CD4-positive, alpha-beta memory T cell (primary cell): ENCODE measurements at regions not wholly inside any gene's neighbourhood (a gene's known extent, or its start where the extent isn't known, plus 50 kb on each side); places are given as distances from the start of the nearest gene placed in this dataset.
"Not testable (repeated sequence)": the region's sequence is repeated elsewhere in the genome, so short reads cannot be mapped to it uniquely, and the experiment has no call there.

Experiments used
- CTCF ChIA-PET: fragments of 350-600 bp; sonication (Branson Sonifier 250); formaldehyde crosslinking; loops from one replicate; lab custom pipeline; 2021; ENCODE audit warnings: inconsistent platforms; ENCODE audit not compliant: partially characterized antibody; lab: Charles Lee
- POLR2A ChIA-PET: fragments of 350-600 bp; sonication (Branson Sonifier 250); formaldehyde crosslinking; loops from one replicate; lab custom pipeline; 2021; ENCODE audit not compliant: partially characterized antibody; lab: Charles Lee
- DNase-seq, 5 donors: peaks; one replicate each; pipeline versions ENCODE4 v3.0.0 to v3.0.0-alpha.2; 2020 to 2022; ENCODE audit warnings: mixed read lengths in 1 of 5
- H3K27ac ChIP-seq: one replicate; pipeline ENCODE4 v1.7.0; 2013; ENCODE audit warnings: low read depth, low read length
- H3K27me3 ChIP-seq: 2 replicates; pipeline ENCODE4 v1.7.0; 2013; ENCODE audit warnings: mild to moderate bottlenecking, low read length, moderate library complexity; ENCODE audit not compliant: insufficient read depth
- H3K36me3 ChIP-seq: 2 replicates; pipeline ENCODE4 v1.7.0; 2013; ENCODE audit warnings: mild to moderate bottlenecking, low read length, moderate library complexity; ENCODE audit not compliant: insufficient read depth
- H3K4me1 ChIP-seq: 2 replicates; pipeline ENCODE4 v1.7.0; 2013; ENCODE audit warnings: mild to moderate bottlenecking, low read length, moderate library complexity; ENCODE audit not compliant: insufficient read depth
- H3K4me3 ChIP-seq, 2 donors: one replicate each; pipeline ENCODE4 v1.7.0; 2013; ENCODE audit warnings: low read length in 2 of 2, mild to moderate bottlenecking in 1 of 2
- H3K9me3 ChIP-seq, 2 donors: one replicate each; pipeline ENCODE4 v1.7.0; 2013; ENCODE audit warnings: low read length in 2 of 2, control low read depth in 1 of 2; ENCODE audit not compliant: control insufficient read depth in 1 of 2
- H3K27ac Mint-ChIP-seq, 7 donors: one replicate each; pipeline ENCODE4 v1.8.0; 2020 to 2021; ENCODE audit warnings: mixed read lengths in 7 of 7, mild to moderate bottlenecking in 6 of 7, inconsistent platforms in 3 of 7, moderate library complexity in 3 of 7
- H3K27me3 Mint-ChIP-seq, 2 donors: one replicate each; pipeline ENCODE4 v1.8.0; 2020 to 2021; ENCODE audit warnings: mixed read lengths in 2 of 2
- H3K36me3 Mint-ChIP-seq, 2 donors: one replicate each; pipeline ENCODE4 v1.8.0; 2020 to 2021; ENCODE audit warnings: mixed read lengths in 2 of 2, inconsistent platforms in 1 of 2, mild to moderate bottlenecking in 1 of 2
- H3K4me1 Mint-ChIP-seq, 4 donors: one replicate each; pipeline ENCODE4 v1.8.0; 2020 to 2021; ENCODE audit warnings: mixed read lengths in 4 of 4, mild to moderate bottlenecking in 1 of 4
- H3K4me3 Mint-ChIP-seq, 8 donors: one replicate each; pipeline ENCODE4 v1.8.0; 2020 to 2021; ENCODE audit warnings: mixed read lengths in 8 of 8, mild to moderate bottlenecking in 7 of 8, moderate library complexity in 6 of 8, inconsistent platforms in 3 of 8
- H3K9me3 Mint-ChIP-seq, 8 donors: one replicate each; pipeline ENCODE4 v1.8.0; 2020 to 2021; ENCODE audit warnings: mixed read lengths in 8 of 8, mild to moderate bottlenecking in 5 of 8, inconsistent platforms in 3 of 8, moderate library complexity in 1 of 8
- intact Hi-C: fragments of 100-400 bp; cut with micrococcal nuclease; formaldehyde crosslinking; loops from one replicate; pipeline ENCODE4 v1.15.1; 2023

DNA sequence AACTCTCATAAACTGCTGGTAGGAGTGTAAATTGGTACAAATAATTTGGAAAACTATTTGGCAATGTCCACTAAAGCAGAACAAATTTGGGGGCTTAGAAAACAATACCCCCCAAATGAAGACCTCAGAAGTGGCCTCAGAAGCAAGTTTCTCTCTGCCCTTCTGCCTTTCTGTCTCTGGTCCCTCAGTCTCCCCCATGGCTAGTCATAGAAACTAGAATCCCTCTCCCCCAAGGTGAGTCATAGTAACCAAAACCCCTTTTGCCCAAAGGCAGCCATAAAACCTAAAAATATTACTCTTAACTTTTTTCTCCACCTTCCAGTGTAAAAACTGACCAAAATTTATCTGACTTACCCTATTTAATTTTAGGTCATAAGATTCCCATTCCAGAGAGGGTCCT is 350.7 kb upstream of the LRRC3B start:
- no peak overlapping the region for H3K27ac Mint-ChIP-seq
- no peaks in the 10 kb centered on the region for H3K36me3 ChIP-seq
- no peaks in the 10 kb centered on the region for H3K27me3 Mint-ChIP-seq
- H3K4me3 ChIP-seq = no peak overlapping the region
- H3K9me3 ChIP-seq = no peaks in the 10 kb centered on the region
- ChIA-PET POLR2A (no interaction called here), CTCF (no interaction called here)
- H3K9me3 Mint-ChIP-seq = no peaks in the 10 kb centered on the region
- H3K27me3 ChIP-seq = no peaks in the 10 kb centered on the region
- H3K36me3 Mint-ChIP-seq = no peaks in the 10 kb centered on the region
- H3K4me1 ChIP-seq = no peaks in the 10 kb centered on the region
- H3K4me1 Mint-ChIP-seq = no peaks in the 10 kb centered on the region
- no peak overlapping the region for H3K4me3 Mint-ChIP-seq
- intact Hi-C loops = no loop called here
- no peak for DNase-seq
- H3K27ac ChIP-seq = no peak overlapping the region

GRCh38 chr3:26273196-26273595 is 349.4 kb upstream of the LRRC3B start:
- no peak overlapping the region for H3K4me3 Mint-ChIP-seq
- no peaks in the 10 kb centered on the region for H3K27me3 Mint-ChIP-seq
- H3K27ac Mint-ChIP-seq = no peak overlapping the region
- Histone ChIP-seq H3K27ac (no peak overlapping the region), H3K9me3 (no peaks in the 10 kb centered on the region), H3K27me3 (no peaks in the 10 kb centered on the region), H3K36me3 (no peaks in the 10 kb centered on the region), H3K4me1 (no peaks in the 10 kb centered on the region), H3K4me3 (no peak overlapping the region)
- intact Hi-C loops = no loop called here
- H3K9me3 Mint-ChIP-seq = no peaks in the 10 kb centered on the region
- DNase-seq = no peak
- H3K36me3 Mint-ChIP-seq = no peaks in the 10 kb centered on the region
- CTCF ChIA-PET = no interaction called here
- H3K4me1 Mint-ChIP-seq = no peaks in the 10 kb centered on the region
- POLR2A ChIA-PET = no interaction called here

- no peaks in the 10 kb centered on the region for H3K4me1 Mint-ChIP-seq
- H3K36me3 Mint-ChIP-seq = no peaks in the 10 kb centered on the region
- Histone ChIP-seq H3K4me1 (no peaks in the 10 kb centered on the region), H3K36me3 (no peaks in the 10 kb centered on the region), H3K9me3 (peaks cover 0 to 2% of the 10 kb centered on the region in 2 donors), H3K4me3 (no peak overlapping the region), H3K27me3 (no peaks in the 10 kb centered on the region), H3K27ac (no peak overlapping the region)
- CTCF ChIA-PET = no interaction called here
- peaks cover 10 to 25% (median 16%) of the 10 kb centered on the region in 8 donors for H3K9me3 Mint-ChIP-seq
- H3K27me3 Mint-ChIP-seq = no peaks in the 10 kb centered on the region
- POLR2A ChIA-PET = no interaction called here
- no peak for DNase-seq
- no peak overlapping the region for H3K4me3 Mint-ChIP-seq
- no peak overlapping the region for H3K27ac Mint-ChIP-seq
- intact Hi-C loops = no loop called here
Observed at GRCh38 chr3:26279091-26279490, 343.5 kb upstream of the LRRC3B start.

DNA sequence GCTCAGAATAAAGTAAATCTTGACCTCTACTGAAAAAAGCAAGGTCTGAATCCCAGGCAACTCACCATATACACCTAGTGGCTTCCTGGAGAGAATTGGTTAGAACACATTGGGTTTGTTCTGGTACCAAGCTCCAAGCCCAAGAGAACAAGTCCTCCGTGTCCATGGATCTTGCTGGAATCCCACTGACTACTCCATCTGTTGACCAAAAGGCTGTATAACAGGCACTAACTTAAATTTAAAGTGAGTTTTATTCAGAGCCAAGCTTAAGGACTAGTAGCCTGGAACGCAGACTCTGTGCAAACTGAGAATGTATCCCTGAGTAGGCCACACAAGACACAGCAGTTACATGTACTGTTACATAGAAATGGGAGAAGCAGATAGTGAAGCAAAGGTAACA is 342.1 kb upstream of the LRRC3B start:
- Histone ChIP-seq H3K27me3 (no peaks in the 10 kb centered on the region), H3K4me3 (no peak overlapping the region), H3K9me3 (peaks cover 0 to 2% of the 10 kb centered on the region in 2 donors), H3K36me3 (no peaks in the 10 kb centered on the region), H3K4me1 (no peaks in the 10 kb centered on the region), H3K27ac (no peak overlapping the region)
- intact Hi-C loops = no loop called here
- CTCF ChIA-PET = no interaction called here
- Mint-ChIP-seq H3K27ac (no peak overlapping the region), H3K4me3 (no peak overlapping the region), H3K27me3 (no peaks in the 10 kb centered on the region), H3K9me3 (peaks cover 10 to 37% (median 29%) of the 10 kb centered on the region in 8 donors), H3K36me3 (peaks cover 0 to 4% of the 10 kb centered on the region in 2 donors), H3K4me1 (no peaks in the 10 kb centered on the region)
- POLR2A ChIA-PET = no interaction called here
- no peak for DNase-seq

DNA sequence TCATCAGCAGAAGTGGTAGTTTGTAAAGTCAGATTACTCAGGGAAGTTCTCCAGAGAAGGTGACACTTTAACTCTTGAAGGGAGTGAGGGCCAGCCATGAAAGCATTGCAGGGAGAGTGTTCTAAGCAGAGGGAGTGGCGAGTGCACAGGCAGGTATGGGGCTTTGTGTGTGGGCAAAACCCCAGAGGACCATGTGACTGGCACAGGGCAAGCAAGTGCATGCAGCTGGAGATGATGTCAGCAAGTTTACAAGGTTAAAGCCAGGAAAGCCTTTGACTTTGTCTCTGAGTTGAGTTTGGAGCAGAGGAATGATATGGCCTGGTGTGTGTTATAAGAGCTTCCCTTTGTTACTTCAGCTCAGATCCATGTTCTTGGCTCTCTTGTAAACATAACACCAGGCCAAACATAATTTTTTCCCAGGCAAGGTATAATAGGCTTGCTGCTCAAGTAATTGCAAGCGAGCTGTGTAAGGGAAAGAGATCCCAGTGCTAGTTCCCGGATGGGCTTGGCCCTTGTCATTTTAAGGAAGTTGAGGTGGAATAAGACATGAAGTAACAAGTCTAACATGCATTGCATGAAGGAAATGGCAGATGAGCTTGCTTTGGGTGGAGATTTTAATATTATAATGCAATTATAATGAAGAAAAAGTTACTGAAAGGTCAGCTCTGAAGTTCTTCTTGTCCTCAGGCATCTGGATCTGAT is 341.1 kb upstream of the LRRC3B start:
- Histone ChIP-seq H3K27ac (no peak overlapping the region), H3K4me3 (no peak overlapping the region), H3K4me1 (no peaks in the 10 kb centered on the region), H3K9me3 (peaks cover 0 to 2% of the 10 kb centered on the region in 2 donors), H3K27me3 (no peaks in the 10 kb centered on the region), H3K36me3 (no peaks in the 10 kb centered on the region)
- no peak for DNase-seq
- H3K27ac Mint-ChIP-seq = no peak overlapping the region
- CTCF ChIA-PET = no interaction called here
- peaks cover 0 to 4% of the 10 kb centered on the region in 2 donors for H3K36me3 Mint-ChIP-seq
- peaks cover 12 to 42% (median 32%) of the 10 kb centered on the region in 8 donors for H3K9me3 Mint-ChIP-seq
- H3K4me1 Mint-ChIP-seq = no peaks in the 10 kb centered on the region
- no peak overlapping the region for H3K4me3 Mint-ChIP-seq
- POLR2A ChIA-PET = no interaction called here
- no peaks in the 10 kb centered on the region for H3K27me3 Mint-ChIP-seq
- intact Hi-C loops = no loop called here

DNA sequence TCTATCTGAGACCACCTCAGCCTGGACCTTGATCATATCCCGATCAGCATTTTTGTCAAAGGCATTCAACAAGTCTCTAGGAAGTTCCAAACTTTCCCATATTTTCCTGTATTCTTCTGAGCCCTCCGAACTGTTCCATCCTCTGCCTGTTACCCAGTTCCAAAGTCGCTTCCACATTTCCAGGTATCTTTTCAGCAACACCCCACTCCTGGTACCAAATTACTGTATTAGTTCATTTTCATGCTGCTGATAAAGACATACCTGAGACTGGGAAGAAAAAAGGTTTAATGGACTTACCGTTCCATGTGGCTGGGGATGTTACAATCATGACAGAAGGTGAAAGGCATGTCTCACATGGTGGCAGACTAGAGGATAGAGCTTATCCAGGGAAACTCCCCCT is 338.1 kb upstream of the LRRC3B start:
- H3K36me3 Mint-ChIP-seq, H3K27ac ChIP-seq, DNase-seq, H3K4me1 ChIP-seq, H3K36me3 ChIP-seq, POLR2A ChIA-PET, intact Hi-C loops, H3K27me3 Mint-ChIP-seq, H3K4me3 ChIP-seq, H3K4me1 Mint-ChIP-seq, CTCF ChIA-PET, H3K9me3 ChIP-seq, H3K27me3 ChIP-seq, H3K4me3 Mint-ChIP-seq: not testable (repeated sequence)
- H3K9me3 Mint-ChIP-seq = peaks cover 10 to 45% (median 33%) of the 10 kb centered on the region in 8 donors
- H3K27ac Mint-ChIP-seq = peak overlapping the region in 1 of 7 donors; percentile 10

DNA sequence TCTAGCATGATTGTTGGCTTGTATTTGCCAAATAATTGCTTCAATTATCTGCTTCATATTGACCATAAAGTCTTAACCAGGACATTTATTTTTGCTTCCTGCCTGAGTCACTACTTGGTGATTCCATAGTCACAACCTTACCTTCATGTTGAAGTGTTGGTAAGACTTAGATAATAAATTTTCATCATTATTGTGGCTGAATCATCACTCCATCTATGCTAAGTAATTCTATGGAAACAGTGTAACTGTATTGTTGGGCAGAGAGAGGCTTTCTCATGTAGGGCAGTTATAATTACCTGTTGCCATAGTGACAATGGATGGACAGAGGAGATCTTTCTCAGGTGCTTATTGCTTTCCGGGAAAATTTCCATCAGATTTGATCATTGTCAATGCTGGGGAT is 330.7 kb upstream of the LRRC3B start:
- no peaks in the 10 kb centered on the region for H3K36me3 ChIP-seq
- intact Hi-C loops = no loop called here
- POLR2A ChIA-PET = no interaction called here
- no peaks in the 10 kb centered on the region for H3K4me1 ChIP-seq
- H3K27ac Mint-ChIP-seq = no peak overlapping the region
- H3K4me3 ChIP-seq = no peak overlapping the region
- H3K27me3 ChIP-seq = no peaks in the 10 kb centered on the region
- CTCF ChIA-PET = no interaction called here
- no peak overlapping the region for H3K4me3 Mint-ChIP-seq
- no peaks in the 10 kb centered on the region for H3K36me3 Mint-ChIP-seq
- no peaks in the 10 kb centered on the region for H3K4me1 Mint-ChIP-seq
- H3K27me3 Mint-ChIP-seq = no peaks in the 10 kb centered on the region
- H3K9me3 ChIP-seq = no peaks in the 10 kb centered on the region
- H3K9me3 Mint-ChIP-seq = peaks cover 0 to 10% (median 2%) of the 10 kb centered on the region in 8 donors
- no peak overlapping the region for H3K27ac ChIP-seq
- no peak for DNase-seq
